ENCODE measurements at regions not wholly inside any gene's neighbourhood (a gene's known extent, or its start where the extent isn't known, plus 50 kb on each side); places are given as distances from the start of the nearest gene placed in this dataset.

- no peak for TF ChIP-seq CTCF (IDR thresholded peaks at IDR 0.05)
- no peak for TF ChIP-seq POLR2A (IDR thresholded peaks at IDR 0.05)
These were observed 108.0 kb upstream of the LSM8 start for GRCh38 chr7:118075936-118076335.
